ENCODE measurements at regions not wholly inside any gene's neighbourhood (a gene's known extent, or its start where the extent isn't known, plus 50 kb on each side); places are given as distances from the start of the nearest gene placed in this dataset.
A peak's percentile ranks its signal among the peaks of the same experiment; 100 is the strongest.

DNA sequence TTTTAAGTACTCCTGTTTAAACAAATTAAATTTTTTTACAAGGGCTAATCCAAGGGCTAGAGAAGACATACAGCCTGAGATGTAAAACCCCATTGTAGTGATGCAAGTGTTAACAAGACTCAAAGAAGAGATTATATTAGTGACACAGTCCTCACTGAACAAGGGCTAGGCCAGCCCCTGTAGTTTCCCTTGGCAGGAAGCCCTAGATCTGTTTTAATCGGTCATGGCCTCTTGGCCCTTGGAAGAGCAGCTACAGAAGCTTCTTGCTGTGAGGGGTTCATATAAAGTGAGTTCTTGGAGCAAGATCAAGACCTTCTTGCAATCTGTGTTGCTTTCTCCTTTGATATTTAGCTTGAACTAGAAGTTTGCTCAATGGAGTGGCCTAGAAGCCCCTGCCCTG, 1339.4 kb downstream of the XPNPEP1 start:
- TF ChIP-seq Cebpa-rat (IDR thresholded peaks at IDR 0.05), result no peak
- Histone ChIP-seq H3K27ac (no peak overlapping the region), H3K4me3 (no peak overlapping the region), H3K36me3 (no peaks in the 10 kb centered on the region), H3K9ac (no peak overlapping the region), H3K27me3 (no peaks in the 10 kb centered on the region), H3K4me1 (no peaks in the 10 kb centered on the region), H4K20me1 (no peaks in the 10 kb centered on the region), H3K9me3 (replicated peaks in 1 of 11) (peaks cover 0 to 4% (median 0%) of the 10 kb centered on the region in 11 experiments; a peak in 1 of 22 replicates), H3K4me2 (no peak overlapping the region)

DNA sequence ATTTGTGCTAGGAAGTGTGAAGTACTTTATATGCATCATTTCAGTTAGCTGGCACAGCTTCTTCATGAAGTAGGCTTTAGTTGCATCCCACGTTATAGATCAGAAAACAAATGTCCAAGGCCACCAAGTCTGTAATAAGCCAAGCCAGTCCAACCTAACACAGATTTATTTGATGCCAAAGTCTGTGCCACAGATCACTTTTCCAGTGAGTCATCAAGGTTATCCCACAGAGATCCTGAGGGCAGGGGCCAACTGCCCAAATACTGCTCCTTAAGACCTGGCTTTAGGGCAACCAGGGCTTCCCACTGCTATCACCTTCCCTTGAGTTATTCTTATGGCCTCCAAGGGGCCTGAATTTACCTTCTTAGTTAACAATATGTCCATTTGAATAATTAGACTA, 1340.4 kb downstream of the XPNPEP1 start:
- Histone ChIP-seq H3K4me3 (no peak overlapping the region), H3K4me2 (no peak overlapping the region), H3K27me3 (no peaks in the 10 kb centered on the region), H3K27ac (no peak overlapping the region), H3K9ac (no peak overlapping the region), H3K36me3 (no peaks in the 10 kb centered on the region), H3K4me1 (no peaks in the 10 kb centered on the region), H3K9me3 (replicated peaks in 1 of 11) (peaks cover 0 to 4% (median 0%) of the 10 kb centered on the region in 11 experiments; a peak in 1 of 22 replicates), H4K20me1 (no peaks in the 10 kb centered on the region)
- no peak for TF ChIP-seq Cebpa-rat (IDR thresholded peaks at IDR 0.05)

GRCh38 chr10:108582387-108582786, 1340.9 kb downstream of the XPNPEP1 start:
- no peak for TF ChIP-seq Cebpa-rat (IDR thresholded peaks at IDR 0.05)
- Histone ChIP-seq H3K27ac (no peak overlapping the region), H3K4me1 (no peaks in the 10 kb centered on the region), H3K4me3 (no peak overlapping the region), H4K20me1 (no peaks in the 10 kb centered on the region), H3K9ac (no peak overlapping the region), H3K27me3 (no peaks in the 10 kb centered on the region), H3K36me3 (no peaks in the 10 kb centered on the region), H3K4me2 (no peak overlapping the region), H3K9me3 (replicated peaks in 1 of 11) (peaks cover 0 to 4% (median 0%) of the 10 kb centered on the region in 11 experiments; a peak in 1 of 22 replicates)

DNA sequence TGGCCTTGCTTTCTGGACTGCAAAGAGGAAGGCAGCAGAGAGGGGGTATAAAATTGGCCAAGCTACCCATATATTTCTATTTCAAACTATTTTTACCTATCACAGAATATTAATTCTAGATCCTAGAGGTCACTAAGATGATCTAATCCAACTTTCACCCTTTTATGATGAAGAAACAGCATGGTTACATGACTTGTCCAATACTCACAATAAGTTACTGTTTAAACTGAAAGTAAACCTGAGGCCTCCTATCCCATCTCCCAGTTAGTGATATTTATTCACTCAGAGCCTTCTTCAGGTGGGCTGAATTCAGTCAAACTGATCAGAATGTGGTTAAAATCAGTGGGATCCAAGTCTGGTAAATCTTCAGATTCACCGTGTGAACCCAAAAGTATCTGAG, 1345.1 kb downstream of the XPNPEP1 start:
- no peaks in the 10 kb centered on the region for H4K20me1 ChIP-seq
- no peaks in the 10 kb centered on the region for H3K4me1 ChIP-seq
- TF ChIP-seq Cebpa-rat (IDR thresholded peaks at IDR 0.05), result no peak
- H3K27me3 ChIP-seq, result no peaks in the 10 kb centered on the region
- H3K9me3 ChIP-seq (replicated peaks in 1 of 11), result no peaks in the 10 kb centered on the region
- no peak overlapping the region for H3K4me3 ChIP-seq
- no peaks in the 10 kb centered on the region for H3K36me3 ChIP-seq
- H3K9ac ChIP-seq, result no peak overlapping the region
- no peak overlapping the region for H3K4me2 ChIP-seq
- no peak overlapping the region for H3K27ac ChIP-seq

- no peak for TF ChIP-seq Cebpa-rat (IDR thresholded peaks at IDR 0.05)
- Histone ChIP-seq H3K36me3 (no peaks in the 10 kb centered on the region), H3K27ac (no peak overlapping the region), H4K20me1 (no peaks in the 10 kb centered on the region), H3K27me3 (no peaks in the 10 kb centered on the region), H3K9me3 (replicated peaks in 1 of 11) (no peaks in the 10 kb centered on the region), H3K4me3 (no peak overlapping the region), H3K4me2 (no peak overlapping the region), H3K9ac (no peak overlapping the region), H3K4me1 (no peaks in the 10 kb centered on the region)
Measured at GRCh38 chr10:108574233-108574632, 1349.1 kb downstream of the XPNPEP1 start.

DNA sequence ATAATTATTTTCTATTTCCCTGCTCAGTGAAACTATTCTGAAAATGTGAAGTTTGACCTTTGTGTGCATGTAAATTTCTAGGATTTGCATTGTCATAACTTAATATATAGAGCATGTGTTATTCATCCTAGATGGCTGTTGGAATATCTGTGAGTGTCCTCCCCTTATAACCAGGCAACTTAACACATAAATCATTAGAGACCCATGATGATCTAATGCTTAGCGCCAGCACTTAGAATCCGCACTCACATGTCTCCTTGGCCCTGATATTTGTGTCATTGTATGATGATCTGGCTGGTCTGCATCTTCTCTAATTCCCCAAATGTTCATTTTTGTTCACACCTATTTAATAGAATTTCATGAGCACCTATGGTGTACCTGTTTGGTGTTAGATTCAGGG, 1354.5 kb downstream of the XPNPEP1 start:
- H3K4me2 ChIP-seq, result no peak overlapping the region; a peak in 1 of 22 replicates
- H3K27ac ChIP-seq, result no peak overlapping the region
- H3K9me3 ChIP-seq (replicated peaks in 1 of 11), result peaks cover 0 to 11% (median 0%) of the 10 kb centered on the region in 11 experiments; a peak in 3 of 22 replicates
- H3K9ac ChIP-seq, result no peak overlapping the region
- no peaks in the 10 kb centered on the region for H4K20me1 ChIP-seq
- no peaks in the 10 kb centered on the region for H3K27me3 ChIP-seq
- TF ChIP-seq Cebpa-rat (IDR thresholded peaks at IDR 0.05), result no peak
- H3K4me3 ChIP-seq, result no peak overlapping the region
- no peaks in the 10 kb centered on the region for H3K36me3 ChIP-seq
- peaks cover 0 to 5% (median 0%) of the 10 kb centered on the region in 10 experiments; a peak in 5 of 20 replicates for H3K4me1 ChIP-seq

GRCh38 chr10:108567899-108568752, 1355.2 kb downstream of the XPNPEP1 start:
- Histone ChIP-seq H4K20me1 (no peaks in the 10 kb centered on the region), H3K9ac (no peak overlapping the region), H3K4me2 (peak overlapping the region in 1 of 11 experiments; percentile 10; a peak in 1 of 22 replicates), H3K27me3 (no peaks in the 10 kb centered on the region), H3K4me1 (peaks cover 0 to 5% (median 0%) of the 10 kb centered on the region in 10 experiments; a peak in 5 of 20 replicates), H3K4me3 (no peak overlapping the region), H3K27ac (no peak overlapping the region), H3K9me3 (replicated peaks in 1 of 11) (peaks cover 0 to 11% (median 0%) of the 10 kb centered on the region in 11 experiments; a peak in 3 of 22 replicates), H3K36me3 (no peaks in the 10 kb centered on the region)
- TF ChIP-seq Cebpa-rat (IDR thresholded peaks at IDR 0.05), result no peak

DNA sequence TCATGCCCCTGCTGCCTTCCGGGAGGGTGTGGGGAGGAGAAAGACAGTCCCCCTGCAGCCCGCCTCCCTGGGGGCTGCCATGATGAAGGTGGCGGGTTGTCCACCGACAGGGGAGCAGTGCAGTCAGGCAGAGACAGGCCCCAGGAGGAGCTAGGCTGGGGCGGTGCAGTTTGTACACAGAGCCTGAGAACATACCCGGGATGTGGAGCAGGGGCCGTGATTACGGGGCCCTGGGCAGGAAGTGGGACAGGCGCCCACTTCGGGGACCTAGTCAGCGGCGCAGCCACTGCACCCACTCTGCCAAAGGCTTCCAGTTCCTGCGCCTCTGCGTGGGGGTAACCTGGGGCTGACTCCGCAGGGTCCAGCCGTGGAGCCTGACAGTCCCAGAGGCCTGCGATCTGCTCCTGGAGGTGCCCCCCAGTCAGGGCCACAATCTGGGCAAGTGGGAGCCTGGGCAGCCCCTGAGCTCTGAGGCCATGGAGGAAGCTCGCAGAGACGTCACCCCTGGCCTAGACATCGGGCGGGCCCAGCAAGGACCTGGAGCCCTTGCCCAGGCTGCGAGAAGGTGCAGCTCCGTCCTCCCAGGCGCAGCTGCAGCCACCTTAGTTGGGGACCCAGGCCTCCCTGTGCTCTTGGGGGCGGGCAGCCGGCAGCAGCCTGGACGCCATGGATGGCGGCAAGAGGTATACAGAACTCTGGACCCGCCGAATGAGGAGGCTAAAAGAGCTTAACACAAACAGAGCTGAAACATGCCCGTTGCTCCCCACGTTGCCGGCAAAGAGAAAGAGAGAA, 1356.8 kb downstream of the XPNPEP1 start:
- Histone ChIP-seq H3K27ac (no peak overlapping the region), H3K27me3 (no peaks in the 10 kb centered on the region), H3K4me2 (no peak overlapping the region), H3K4me1 (peaks cover 0 to 5% (median 0%) of the 10 kb centered on the region in 10 experiments; a peak in 5 of 20 replicates), H3K9me3 (replicated peaks in 1 of 11) (peaks cover 0 to 11% (median 0%) of the 10 kb centered on the region in 11 experiments; a peak in 3 of 22 replicates), H3K4me3 (no peak overlapping the region), H3K9ac (no peak overlapping the region), H3K36me3 (no peaks in the 10 kb centered on the region), H4K20me1 (no peaks in the 10 kb centered on the region)
- TF ChIP-seq Cebpa-rat (IDR thresholded peaks at IDR 0.05), result no peak

DNA sequence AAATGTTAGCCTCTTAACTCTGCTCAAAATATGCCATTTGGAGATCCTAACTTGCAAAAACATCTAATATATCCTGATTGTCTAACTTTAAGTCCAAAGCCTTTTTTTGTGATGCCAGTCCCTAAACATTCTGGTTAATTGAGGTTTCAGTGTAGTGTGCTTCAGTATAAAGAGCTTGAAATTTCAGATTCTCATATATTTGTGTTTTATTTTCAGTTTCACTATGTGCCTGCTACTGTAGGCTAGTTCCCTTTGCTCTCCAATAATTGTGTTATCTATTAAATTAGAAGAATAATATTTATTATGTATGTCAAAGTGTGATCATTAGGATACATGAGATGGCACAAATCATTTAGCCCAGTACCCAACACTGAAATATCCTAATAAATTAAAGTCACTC, 1361.2 kb downstream of the XPNPEP1 start:
- H3K27ac ChIP-seq, result no peak overlapping the region
- TF ChIP-seq Cebpa-rat (IDR thresholded peaks at IDR 0.05), result no peak
- H3K9me3 ChIP-seq (replicated peaks in 1 of 11), result peaks cover 0 to 10% (median 0%) of the 10 kb centered on the region in 11 experiments; a peak in 3 of 22 replicates
- H3K36me3 ChIP-seq, result no peaks in the 10 kb centered on the region
- H3K4me1 ChIP-seq, result no peaks in the 10 kb centered on the region
- H3K4me2 ChIP-seq, result no peak overlapping the region
- no peaks in the 10 kb centered on the region for H4K20me1 ChIP-seq
- no peak overlapping the region for H3K9ac ChIP-seq
- no peak overlapping the region for H3K4me3 ChIP-seq
- H3K27me3 ChIP-seq, result no peaks in the 10 kb centered on the region

All from BLaER1 treated with 17β-estradiol and CSF1 and Interleukin-3, amounts not matched to agents 10 nM and 100 nM (cell line).